GM06990 (cell line): ENCODE measurements at regions not wholly inside any gene's neighbourhood (a gene's known extent, or its start where the extent isn't known, plus 50 kb on each side); places are given as distances from the start of the nearest gene placed in this dataset.
"Not testable (repeated sequence)": the region's sequence is repeated elsewhere in the genome, so short reads cannot be mapped to it uniquely, and the experiment has no call there.

Experiments used
- DNase-seq: peaks from one replicate; pipeline ENCODE4 v3.0.0-alpha.2; 2011; ENCODE audit not compliant: insufficient read length; ENCODE audit errors: extremely low read depth
- H3K27me3 ChIP-seq: replicated peaks from 2 replicates; pipeline ENCODE4 v1.6.0; 2011; ENCODE audit warnings: low read length; ENCODE audit not compliant: control insufficient read depth, insufficient read depth
- H3K36me3 ChIP-seq: 2 replicates; pipeline ENCODE4 v1.5.1; 2011; ENCODE audit warnings: low read length; ENCODE audit not compliant: control insufficient read depth, insufficient read depth
- H3K4me3 ChIP-seq: replicated peaks from 2 replicates; pipeline ENCODE4 v1.5.1; 2011; ENCODE audit warnings: low read depth, mild to moderate bottlenecking, control low read depth, low read length
- TF ChIP-seq, protein P1 (sequence below): IDR thresholded peaks from 2 replicates; pipeline ENCODE4 v1.5.1; 2011; ENCODE audit warnings: low read length, control low read depth, mild to moderate bottlenecking, inconsistent platforms; ENCODE audit not compliant: insufficient read depth, poor library complexity, severe bottlenecking

DNA sequence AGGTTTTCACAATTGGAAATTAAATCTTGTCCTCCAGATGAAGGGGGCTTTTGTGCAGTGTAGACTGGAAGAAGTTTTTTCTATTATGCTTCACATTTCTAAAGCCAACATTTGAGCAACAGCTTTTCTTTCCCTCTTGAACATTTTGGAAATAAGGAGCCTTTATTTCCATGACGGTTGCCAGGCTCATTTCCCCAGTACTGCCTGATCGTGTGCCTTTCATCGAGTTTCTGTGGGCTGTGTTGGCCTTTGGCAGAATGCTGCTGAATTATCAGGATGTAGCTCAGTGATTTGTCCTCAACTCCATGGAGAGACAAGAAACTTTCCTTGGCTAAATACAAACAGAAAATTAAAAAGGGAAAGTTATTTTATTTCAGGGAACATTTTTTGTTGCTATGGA lies 314.8 kb upstream of the LRRC3B start:
- no peak for DNase-seq
- H3K4me3 ChIP-seq = no peak overlapping the region
- TF ChIP-seq, protein P1, sequence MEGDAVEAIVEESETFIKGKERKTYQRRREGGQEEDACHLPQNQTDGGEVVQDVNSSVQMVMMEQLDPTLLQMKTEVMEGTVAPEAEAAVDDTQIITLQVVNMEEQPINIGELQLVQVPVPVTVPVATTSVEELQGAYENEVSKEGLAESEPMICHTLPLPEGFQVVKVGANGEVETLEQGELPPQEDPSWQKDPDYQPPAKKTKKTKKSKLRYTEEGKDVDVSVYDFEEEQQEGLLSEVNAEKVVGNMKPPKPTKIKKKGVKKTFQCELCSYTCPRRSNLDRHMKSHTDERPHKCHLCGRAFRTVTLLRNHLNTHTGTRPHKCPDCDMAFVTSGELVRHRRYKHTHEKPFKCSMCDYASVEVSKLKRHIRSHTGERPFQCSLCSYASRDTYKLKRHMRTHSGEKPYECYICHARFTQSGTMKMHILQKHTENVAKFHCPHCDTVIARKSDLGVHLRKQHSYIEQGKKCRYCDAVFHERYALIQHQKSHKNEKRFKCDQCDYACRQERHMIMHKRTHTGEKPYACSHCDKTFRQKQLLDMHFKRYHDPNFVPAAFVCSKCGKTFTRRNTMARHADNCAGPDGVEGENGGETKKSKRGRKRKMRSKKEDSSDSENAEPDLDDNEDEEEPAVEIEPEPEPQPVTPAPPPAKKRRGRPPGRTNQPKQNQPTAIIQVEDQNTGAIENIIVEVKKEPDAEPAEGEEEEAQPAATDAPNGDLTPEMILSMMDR = no peak
- no peaks in the 10 kb centered on the region for H3K27me3 ChIP-seq
- H3K36me3 ChIP-seq = no peaks in the 10 kb centered on the region

DNA sequence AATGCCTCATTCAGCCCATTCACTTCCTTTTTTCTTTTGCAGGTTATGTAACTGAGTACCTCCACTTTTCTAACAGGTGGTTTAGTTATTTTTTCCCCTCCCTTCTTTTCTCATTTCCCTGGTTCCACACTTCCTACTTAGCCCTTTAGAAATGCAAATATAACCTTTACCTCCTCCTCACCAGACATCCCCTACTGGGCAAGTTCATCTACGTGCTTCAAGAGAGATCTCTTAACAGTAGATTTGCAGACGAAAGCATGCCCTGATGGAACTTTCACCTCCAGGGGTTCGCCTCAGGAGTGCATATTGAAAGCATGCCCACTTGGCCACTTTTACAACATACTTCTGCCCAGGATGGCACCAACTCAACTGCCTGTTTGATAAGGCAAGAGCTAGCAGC lies 314.1 kb upstream of the LRRC3B start:
- TF ChIP-seq, protein P1 = no peak
- Histone ChIP-seq H3K4me3 (no peak overlapping the region), H3K27me3 (no peaks in the 10 kb centered on the region), H3K36me3 (no peaks in the 10 kb centered on the region)
- no peak for DNase-seq

DNA sequence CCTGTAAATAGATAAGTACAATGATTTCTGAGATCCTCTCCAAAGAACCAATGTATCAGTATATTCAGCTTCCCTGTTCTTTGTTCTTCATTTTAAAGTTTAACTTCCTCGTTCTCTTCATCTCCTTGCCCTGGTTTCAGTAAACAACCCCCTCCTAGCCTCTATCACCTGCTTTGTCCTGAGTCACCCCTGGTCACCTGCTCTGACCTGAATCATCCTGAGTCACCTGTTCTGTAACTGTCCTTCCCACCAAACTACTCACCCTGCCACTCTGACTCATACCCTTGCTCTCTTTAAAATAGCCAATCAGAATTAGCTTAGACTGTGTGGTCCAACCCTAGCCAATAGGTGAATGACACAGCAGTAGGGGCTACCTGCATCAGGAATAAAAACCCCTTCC lies 313.0 kb upstream of the LRRC3B start:
- not testable (repeated sequence) for DNase-seq, H3K4me3 ChIP-seq

DNA sequence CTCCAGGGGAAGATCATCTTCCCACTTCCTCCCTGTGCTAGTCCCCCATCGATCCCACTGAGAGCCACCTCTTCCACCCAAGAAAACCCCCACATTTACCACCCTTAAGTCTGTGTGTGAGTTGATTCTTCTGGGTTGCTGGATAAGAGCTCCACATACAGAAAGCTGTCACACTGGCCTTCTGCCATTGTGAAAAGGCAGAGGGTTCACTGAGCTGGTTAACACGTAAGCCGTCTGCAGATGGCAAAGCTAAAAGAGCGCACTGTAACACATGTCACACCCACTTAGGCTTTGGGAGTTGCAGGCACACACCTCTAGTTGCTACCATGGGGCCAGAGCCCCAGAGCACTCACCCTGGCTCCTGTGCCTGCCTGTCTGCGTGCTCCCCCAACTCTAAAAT lies 309.8 kb upstream of the LRRC3B start:
- DNase-seq = no peak
- TF ChIP-seq, protein P1 = no peak
- Histone ChIP-seq H3K36me3 (no peaks in the 10 kb centered on the region), H3K4me3 (no peak overlapping the region), H3K27me3 (no peaks in the 10 kb centered on the region)

More for the DNA sequence above, 313.0 kb upstream of the LRRC3B start:
- not testable (repeated sequence) for H3K27me3 ChIP-seq, H3K36me3 ChIP-seq

DNA sequence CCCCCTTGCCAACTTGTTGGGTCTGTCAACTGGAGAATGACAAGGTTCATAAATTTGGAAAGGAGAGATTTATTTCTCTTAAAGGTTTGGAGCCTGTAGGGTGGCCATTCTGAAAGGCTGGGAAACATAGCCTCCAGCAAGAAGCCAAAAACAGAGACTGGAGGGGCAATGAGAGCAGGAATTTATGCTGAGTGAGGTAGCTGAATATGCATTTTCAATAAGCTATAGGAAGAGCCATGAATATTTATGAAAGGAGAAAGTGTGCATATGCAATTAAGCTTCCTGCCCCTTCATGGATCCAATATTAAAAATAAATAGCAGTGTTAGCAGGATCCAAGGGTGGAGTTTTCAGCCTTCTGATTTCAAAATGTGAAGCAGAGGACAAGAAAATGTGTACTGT lies 306.1 kb upstream of the LRRC3B start:
- Histone ChIP-seq H3K36me3 (no peaks in the 10 kb centered on the region), H3K4me3 (no peak overlapping the region), H3K27me3 (no peaks in the 10 kb centered on the region)
- DNase-seq = no peak
- TF ChIP-seq, protein P1 = no peak

DNA sequence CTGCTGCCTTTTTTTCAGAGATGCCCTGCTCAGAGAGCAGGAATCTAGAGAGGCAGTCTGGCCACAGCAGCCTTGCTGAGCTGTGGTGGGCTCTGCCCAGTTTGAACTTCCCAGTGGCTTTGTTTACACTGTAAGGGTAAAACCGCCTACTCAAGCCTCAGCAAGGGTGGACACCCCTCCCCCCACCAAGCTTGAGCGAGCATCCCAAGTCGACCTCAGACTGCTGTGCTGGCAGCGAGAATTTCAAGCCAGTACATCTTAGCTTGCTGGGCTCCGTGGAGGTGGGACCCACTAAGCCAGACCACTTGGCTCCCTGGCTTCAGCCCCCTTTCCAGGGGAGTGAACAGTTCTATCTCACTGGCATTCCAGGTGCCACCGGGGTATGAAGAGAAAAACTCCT lies 298.8 kb upstream of the LRRC3B start:
- not testable (repeated sequence) for H3K36me3 ChIP-seq, H3K27me3 ChIP-seq, H3K4me3 ChIP-seq, DNase-seq

DNA sequence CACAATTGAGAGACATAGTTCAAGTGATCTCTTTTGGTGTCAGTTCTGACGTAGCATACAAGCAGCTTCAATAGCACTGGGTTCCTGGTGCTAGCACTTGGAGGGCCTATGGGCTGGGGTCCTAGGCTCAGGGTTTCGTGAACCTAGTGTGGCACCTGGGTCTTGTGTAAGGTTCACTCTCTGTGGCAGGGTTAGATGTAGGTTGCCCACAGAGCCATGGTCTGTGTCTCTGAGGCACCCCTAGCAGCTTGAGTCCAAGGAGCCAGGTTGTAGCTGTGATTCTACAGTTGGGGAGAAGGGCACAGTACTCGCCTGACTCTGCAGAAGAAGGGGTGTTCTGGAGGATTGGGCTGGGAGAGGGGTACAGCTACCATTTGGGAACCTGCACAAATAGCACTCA lies 282.6 kb upstream of the LRRC3B start:
- no peak overlapping the region for H3K4me3 ChIP-seq
- TF ChIP-seq, protein P1 = no peak
- no peak for DNase-seq
- H3K27me3 ChIP-seq = no peaks in the 10 kb centered on the region
- H3K36me3 ChIP-seq = no peaks in the 10 kb centered on the region
